Ammon's horn (tissue), 1 donor: ENCODE measurements at regions not wholly inside any gene's neighbourhood (a gene's known extent, or its start where the extent isn't known, plus 50 kb on each side); places are given as distances from the start of the nearest gene placed in this dataset.

Experiments used
- DNase-seq: peaks from one replicate; pipeline ENCODE4 v3.0.0-alpha.2; 2016; ENCODE audit warnings: low spot score

GRCh38 chr18:27762054-27762453 is 414.9 kb downstream of the CDH2 start:
- no peak for DNase-seq

- peak; percentile 10 for DNase-seq
These were observed 424.0 kb downstream of the CDH2 start for GRCh38 chr18:27752944-27753343.

- DNase-seq: no peak
These were observed 426.0 kb downstream of the CDH2 start for GRCh38 chr18:27750923-27751322.

GRCh38 chr18:27750014-27750413 is 426.9 kb downstream of the CDH2 start:
- DNase-seq: peak; percentile 47

GRCh38 chr18:27749194-27749593 is 427.7 kb downstream of the CDH2 start:
- no peak for DNase-seq

GRCh38 chr18:27746241-27746640 is 430.7 kb downstream of the CDH2 start:
- no peak for DNase-seq

GRCh38 chr18:27735117-27735516 is 441.8 kb downstream of the CDH2 start:
- DNase-seq: no peak

- no peak for DNase-seq
These were observed 445.7 kb downstream of the CDH2 start for GRCh38 chr18:27731211-27731610.

- DNase-seq: no peak
These were observed 448.3 kb downstream of the CDH2 start for GRCh38 chr18:27728659-27729058.

- peak; percentile 7 for DNase-seq
These were observed 452.6 kb downstream of the CDH2 start for GRCh38 chr18:27724362-27724761.

- no peak for DNase-seq
These were observed 453.8 kb downstream of the CDH2 start for GRCh38 chr18:27723168-27723567.

- DNase-seq: no peak
These were observed 457.2 kb downstream of the CDH2 start for GRCh38 chr18:27719680-27720079.

- no peak for DNase-seq
These were observed 459.1 kb downstream of the CDH2 start for GRCh38 chr18:27717816-27718215.

GRCh38 chr18:27717250-27717649 is 459.7 kb downstream of the CDH2 start:
- no peak for DNase-seq

GRCh38 chr18:27715751-27716150 is 461.2 kb downstream of the CDH2 start:
- no peak for DNase-seq

- no peak for DNase-seq
These were observed 463.2 kb downstream of the CDH2 start for GRCh38 chr18:27713738-27714095.

GRCh38 chr18:27713037-27713737 is 463.7 kb downstream of the CDH2 start:
- no peak for DNase-seq

- DNase-seq: no peak
These were observed 464.9 kb downstream of the CDH2 start for GRCh38 chr18:27712066-27712465.

- DNase-seq: no peak
These were observed 465.5 kb downstream of the CDH2 start for GRCh38 chr18:27711382-27711781.

GRCh38 chr18:27709344-27709743 is 467.6 kb downstream of the CDH2 start:
- DNase-seq: no peak

GRCh38 chr18:27707201-27707600 is 469.7 kb downstream of the CDH2 start:
- DNase-seq: no peak

GRCh38 chr18:27704736-27705361 is 472.1 kb downstream of the CDH2 start:
- no peak for DNase-seq

- no peak for DNase-seq
These were observed 477.8 kb downstream of the CDH2 start for GRCh38 chr18:27699137-27699536.

GRCh38 chr18:27696148-27696547 is 480.8 kb downstream of the CDH2 start:
- no peak for DNase-seq
